Thoracic aorta (tissue), 2 donors: ENCODE measurements at regions not wholly inside any gene's neighbourhood (a gene's known extent, or its start where the extent isn't known, plus 50 kb on each side); places are given as distances from the start of the nearest gene placed in this dataset.

Experiments
- ATAC-seq: fragments of 150-250 bp; one replicate; pipeline ENCODE4 v1.8.0; 2017; ENCODE audit warnings: low read depth; ENCODE audit not compliant: insufficient number of reproducible peaks, low FRiP score
- DNase-seq: peaks from one replicate; pipeline ENCODE4 v3.0.0-alpha.2; 2020; ENCODE audit warnings: low spot score
- H3K27ac ChIP-seq, 2 donors: fragments of 200-600 bp; sonication (generic); 1 replicate in 1 of 2; 2 replicates in 1 of 2; pipeline ENCODE4 v1.5.1; 2016; ENCODE audit warnings: mild to moderate bottlenecking in 2 of 2, moderate library complexity in 2 of 2
- H3K27me3 ChIP-seq: fragments of 200-600 bp; sonication (generic); replicated peaks from 2 replicates; pipeline ENCODE4 v1.6.0; 2016; ENCODE audit warnings: mild to moderate bottlenecking; ENCODE audit not compliant: insufficient read depth
- H3K36me3 ChIP-seq: fragments of 200-600 bp; sonication (generic); one replicate; pipeline ENCODE4 v1.5.1; 2016
- H3K4me1 ChIP-seq, 2 donors: fragments of 200-600 bp; sonication (generic); 1 replicate in 1 of 2; 2 replicates in 1 of 2; pipeline versions ENCODE4 v1.5.1 to v1.6.0; 2016; ENCODE audit warnings: low read depth in 2 of 2, mild to moderate bottlenecking in 1 of 2; ENCODE audit not compliant: control insufficient read depth in 1 of 2
- H3K4me3 ChIP-seq: fragments of 200-600 bp; sonication (generic); 2 replicates; pipeline ENCODE4 v1.5.1; 2016; ENCODE audit warnings: mild to moderate bottlenecking
- H3K9me3 ChIP-seq: fragments of 200-600 bp; sonication (generic); 2 replicates; pipeline ENCODE4 v1.5.1; 2016
- TF ChIP-seq, protein P1 (sequence below): fragments of 200-600 bp; sonication (generic); IDR thresholded peaks from one replicate; pipeline ENCODE4 v1.5.1; 2019; ENCODE audit warnings: antibody characterized with exemption

DNA sequence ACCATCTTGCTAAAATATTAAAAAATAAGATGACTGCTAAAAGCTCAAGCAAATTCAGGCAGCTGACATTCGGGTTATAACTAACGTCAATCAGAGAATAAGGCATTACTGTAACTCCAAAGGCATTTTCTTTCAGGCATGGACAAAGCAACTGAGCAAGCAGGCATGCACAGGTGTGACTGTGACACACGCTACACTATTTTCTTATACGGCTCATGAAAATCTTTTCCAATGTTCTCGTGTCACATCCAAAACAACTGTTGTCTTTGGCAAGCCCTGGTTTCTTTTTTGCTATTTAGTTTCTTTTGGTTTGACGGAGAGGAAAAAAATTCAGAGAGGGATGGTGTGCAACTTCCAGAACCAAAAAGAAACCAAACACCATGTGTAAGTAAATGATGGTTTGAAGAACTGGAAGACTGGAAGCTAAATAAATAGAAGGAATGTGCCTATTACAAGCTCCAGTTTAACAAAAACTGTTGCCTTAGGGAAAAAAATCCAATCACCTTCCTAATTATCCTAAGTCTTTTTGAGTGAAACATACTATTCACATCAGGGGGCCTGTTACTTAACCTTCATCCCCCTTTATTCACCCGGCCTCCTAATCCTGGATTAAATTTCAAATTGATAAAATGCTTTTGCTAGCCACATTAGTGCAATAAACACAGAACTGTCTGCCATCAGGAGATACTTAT, 277.6 kb downstream of the PSAT1 start:
- Histone ChIP-seq H3K9me3 (no peaks in the 10 kb centered on the region), H3K27ac (no peak overlapping the region), H3K27me3 (no peaks in the 10 kb centered on the region), H3K4me3 (no peak overlapping the region), H3K36me3 (no peaks in the 10 kb centered on the region), H3K4me1 (peaks cover 0 to 9% of the 10 kb centered on the region in 2 donors)
- TF ChIP-seq, protein P1, sequence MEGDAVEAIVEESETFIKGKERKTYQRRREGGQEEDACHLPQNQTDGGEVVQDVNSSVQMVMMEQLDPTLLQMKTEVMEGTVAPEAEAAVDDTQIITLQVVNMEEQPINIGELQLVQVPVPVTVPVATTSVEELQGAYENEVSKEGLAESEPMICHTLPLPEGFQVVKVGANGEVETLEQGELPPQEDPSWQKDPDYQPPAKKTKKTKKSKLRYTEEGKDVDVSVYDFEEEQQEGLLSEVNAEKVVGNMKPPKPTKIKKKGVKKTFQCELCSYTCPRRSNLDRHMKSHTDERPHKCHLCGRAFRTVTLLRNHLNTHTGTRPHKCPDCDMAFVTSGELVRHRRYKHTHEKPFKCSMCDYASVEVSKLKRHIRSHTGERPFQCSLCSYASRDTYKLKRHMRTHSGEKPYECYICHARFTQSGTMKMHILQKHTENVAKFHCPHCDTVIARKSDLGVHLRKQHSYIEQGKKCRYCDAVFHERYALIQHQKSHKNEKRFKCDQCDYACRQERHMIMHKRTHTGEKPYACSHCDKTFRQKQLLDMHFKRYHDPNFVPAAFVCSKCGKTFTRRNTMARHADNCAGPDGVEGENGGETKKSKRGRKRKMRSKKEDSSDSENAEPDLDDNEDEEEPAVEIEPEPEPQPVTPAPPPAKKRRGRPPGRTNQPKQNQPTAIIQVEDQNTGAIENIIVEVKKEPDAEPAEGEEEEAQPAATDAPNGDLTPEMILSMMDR = no peak
- no peak for ATAC-seq
- DNase-seq = no peak

DNA sequence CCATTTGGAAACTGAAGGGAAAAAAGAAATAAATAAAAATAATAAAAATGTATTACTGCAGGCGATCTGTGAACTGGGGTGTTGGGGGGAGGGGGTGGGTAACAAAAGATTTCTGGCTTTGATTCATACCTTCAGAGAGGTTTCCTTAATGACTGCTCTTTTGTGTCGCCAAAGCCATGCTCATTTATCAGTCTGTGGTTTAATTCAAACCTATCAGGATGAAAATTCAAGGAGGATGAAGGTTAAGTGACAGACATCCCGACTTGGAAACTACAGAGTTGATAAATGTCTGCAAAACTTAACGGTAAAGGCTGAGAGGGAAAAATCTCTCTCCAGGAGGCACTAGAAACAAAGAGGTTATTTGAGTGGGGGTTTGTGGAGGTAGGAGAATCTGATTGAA, 278.2 kb downstream of the PSAT1 start:
- no peak overlapping the region for H3K4me3 ChIP-seq
- no peak overlapping the region for H3K27ac ChIP-seq
- no peak for DNase-seq
- ATAC-seq = no peak
- H3K4me1 ChIP-seq = peaks cover 0 to 9% of the 10 kb centered on the region in 2 donors
- TF ChIP-seq, protein P1 = no peak
- H3K36me3 ChIP-seq = no peaks in the 10 kb centered on the region
- no peaks in the 10 kb centered on the region for H3K9me3 ChIP-seq
- H3K27me3 ChIP-seq = no peaks in the 10 kb centered on the region

DNA sequence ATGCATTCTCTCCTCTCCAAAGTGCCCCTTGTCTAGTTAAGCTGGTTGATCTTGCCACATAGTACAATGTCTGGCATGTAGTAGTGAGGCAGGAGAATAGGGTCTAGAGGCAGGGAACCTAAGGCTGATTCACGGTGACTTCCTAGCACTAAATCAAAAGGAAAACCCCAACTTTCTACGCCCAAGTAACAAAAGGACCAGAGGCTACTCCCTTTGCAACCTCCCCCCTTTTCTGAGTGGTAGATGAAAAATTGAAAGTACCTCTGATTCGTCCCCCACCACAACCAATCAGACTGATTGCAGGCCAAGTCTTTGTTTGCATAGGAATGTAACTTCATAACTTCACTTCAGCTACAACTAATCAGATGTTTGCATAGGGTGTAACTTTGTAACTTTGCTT, 278.8 kb downstream of the PSAT1 start:
- TF ChIP-seq, protein P1 = no peak
- no peaks in the 10 kb centered on the region for H3K27me3 ChIP-seq
- H3K4me3 ChIP-seq = no peak overlapping the region
- DNase-seq (no peak), ATAC-seq (no peak)
- H3K9me3 ChIP-seq = no peaks in the 10 kb centered on the region
- H3K27ac ChIP-seq = no peak overlapping the region
- H3K4me1 ChIP-seq = peaks cover 0 to 9% of the 10 kb centered on the region in 2 donors
- no peaks in the 10 kb centered on the region for H3K36me3 ChIP-seq

DNA sequence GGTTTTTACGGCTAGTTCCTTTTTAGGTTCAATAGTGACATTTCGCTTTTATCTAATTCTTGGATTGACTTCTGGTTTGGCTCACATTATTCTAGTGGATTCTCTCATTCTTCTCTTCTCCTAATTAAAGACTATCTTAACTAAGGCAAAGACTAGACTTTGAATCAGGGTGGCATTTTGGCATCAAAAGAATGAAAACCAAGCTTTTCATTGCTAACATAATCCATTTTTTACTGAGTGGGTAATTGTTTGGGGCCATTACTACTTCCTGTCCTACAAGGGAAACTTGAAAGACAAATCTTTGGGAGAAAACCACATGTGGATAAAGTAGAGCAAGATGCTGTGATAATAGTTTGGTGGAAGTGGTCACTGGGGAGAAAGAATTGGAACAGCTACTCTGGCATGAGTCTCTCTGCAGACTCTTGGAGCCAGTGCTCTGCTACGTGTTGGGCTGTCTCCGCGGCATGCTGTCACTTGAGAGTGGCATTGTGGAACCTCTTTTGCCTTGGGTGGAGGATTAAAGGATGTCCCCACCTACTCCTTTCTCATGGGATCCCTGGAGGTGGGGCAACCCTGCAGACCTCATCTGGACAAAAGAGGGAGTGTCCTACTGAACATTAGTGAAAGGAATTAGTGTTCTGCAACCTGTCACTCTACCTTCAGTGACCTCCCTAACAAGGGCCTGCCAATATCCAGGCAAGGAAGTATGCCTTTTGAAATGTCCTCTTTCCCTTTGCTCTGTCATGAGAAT, 280.4 kb downstream of the PSAT1 start:
- no peak for ATAC-seq
- H3K27me3 ChIP-seq = no peaks in the 10 kb centered on the region
- H3K36me3 ChIP-seq = no peaks in the 10 kb centered on the region
- TF ChIP-seq, protein P1 = no peak
- no peak for DNase-seq
- H3K4me1 ChIP-seq = peaks cover 0 to 9% of the 10 kb centered on the region in 2 donors
- H3K9me3 ChIP-seq = no peaks in the 10 kb centered on the region
- no peak overlapping the region for H3K27ac ChIP-seq
- no peak overlapping the region for H3K4me3 ChIP-seq

DNA sequence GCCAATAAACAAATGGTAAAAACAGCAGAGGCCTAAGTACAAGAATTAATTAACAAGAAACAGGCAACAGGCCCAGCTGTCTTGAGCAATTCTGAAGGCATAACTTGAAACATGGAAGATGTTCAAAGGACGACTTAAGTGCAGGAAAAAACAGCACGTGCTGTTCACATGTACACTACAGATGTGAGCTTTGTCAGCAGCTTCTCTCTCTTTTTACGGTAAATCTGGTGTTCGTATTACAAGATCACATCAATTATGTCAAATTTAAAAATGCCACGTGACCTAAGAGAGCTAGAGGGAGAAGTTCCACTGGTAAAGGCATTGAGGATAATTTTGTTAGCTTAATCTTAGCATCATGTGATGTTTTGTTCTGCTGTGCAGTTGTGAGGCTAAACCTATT, 281.1 kb downstream of the PSAT1 start:
- no peak overlapping the region for H3K4me3 ChIP-seq
- DNase-seq (no peak), ATAC-seq (no peak)
- H3K4me1 ChIP-seq = peaks cover 0 to 5% of the 10 kb centered on the region in 2 donors
- H3K27me3 ChIP-seq = no peaks in the 10 kb centered on the region
- H3K9me3 ChIP-seq = no peaks in the 10 kb centered on the region
- no peaks in the 10 kb centered on the region for H3K36me3 ChIP-seq
- TF ChIP-seq, protein P1 = no peak
- H3K27ac ChIP-seq = no peak overlapping the region
